ENCODE measurements at regions not wholly inside any gene's neighbourhood (a gene's known extent, or its start where the extent isn't known, plus 50 kb on each side); places are given as distances from the start of the nearest gene placed in this dataset.

GRCh38 chr14:54050759-54051158, 94.1 kb upstream of the BMP4 start:
- Histone ChIP-seq H3K4me1 (ENCODE audit: control insufficient read depth, insufficient read depth, low read length) (no peaks in the 10 kb centered on the region), H3K36me3 (ENCODE audit: control insufficient read depth, insufficient read depth, low read length) (no peaks in the 10 kb centered on the region), H3K27ac (ENCODE audit: low read depth, low read length) (no peak overlapping the region), H3K4me3 (ENCODE audit: low read length) (no peak overlapping the region), H3K27me3 (ENCODE audit: control insufficient read depth, insufficient read depth, low read length) (no peaks in the 10 kb centered on the region), H3K9ac (ENCODE audit: low read length) (no peak overlapping the region)

GRCh38 chr14:54052696-54053385, 96.2 kb upstream of the BMP4 start:
- Histone ChIP-seq H3K27ac (ENCODE audit: low read depth, low read length) (no peak overlapping the region), H3K36me3 (ENCODE audit: control insufficient read depth, insufficient read depth, low read length) (no peaks in the 10 kb centered on the region), H3K4me1 (ENCODE audit: control insufficient read depth, insufficient read depth, low read length) (no peaks in the 10 kb centered on the region), H3K27me3 (ENCODE audit: control insufficient read depth, insufficient read depth, low read length) (no peaks in the 10 kb centered on the region), H3K9ac (ENCODE audit: low read length) (no peak overlapping the region), H3K4me3 (ENCODE audit: low read length) (no peak overlapping the region)

- H3K27ac ChIP-seq (ENCODE audit: low read depth, low read length): no peak overlapping the region
- H3K9ac ChIP-seq (ENCODE audit: low read length): no peak overlapping the region
- no peak overlapping the region for H3K4me3 ChIP-seq (ENCODE audit: low read length)
- H3K4me1 ChIP-seq (ENCODE audit: control insufficient read depth, insufficient read depth, low read length): no peaks in the 10 kb centered on the region
- H3K36me3 ChIP-seq (ENCODE audit: control insufficient read depth, insufficient read depth, low read length): no peaks in the 10 kb centered on the region
- H3K27me3 ChIP-seq (ENCODE audit: control insufficient read depth, insufficient read depth, low read length): no peaks in the 10 kb centered on the region
These were observed 96.7 kb upstream of the BMP4 start for GRCh38 chr14:54053386-54053745.

GRCh38 chr14:54058505-54058904, 101.9 kb upstream of the BMP4 start:
- Histone ChIP-seq H3K36me3 (ENCODE audit: control insufficient read depth, insufficient read depth, low read length) (no peaks in the 10 kb centered on the region), H3K27me3 (ENCODE audit: control insufficient read depth, insufficient read depth, low read length) (no peaks in the 10 kb centered on the region), H3K4me1 (ENCODE audit: control insufficient read depth, insufficient read depth, low read length) (no peaks in the 10 kb centered on the region), H3K9ac (ENCODE audit: low read length) (no peak overlapping the region), H3K4me3 (ENCODE audit: low read length) (no peak overlapping the region), H3K27ac (ENCODE audit: low read depth, low read length) (no peak overlapping the region)

GRCh38 chr14:54083549-54084239, 127.1 kb upstream of the BMP4 start:
- no peak overlapping the region for H3K27ac ChIP-seq (ENCODE audit: low read depth, low read length)
- H3K4me3 ChIP-seq (ENCODE audit: low read length): no peak overlapping the region
- no peaks in the 10 kb centered on the region for H3K27me3 ChIP-seq (ENCODE audit: control insufficient read depth, insufficient read depth, low read length)
- no peak overlapping the region for H3K9ac ChIP-seq (ENCODE audit: low read length)
- H3K4me1 ChIP-seq (ENCODE audit: control insufficient read depth, insufficient read depth, low read length): no peaks in the 10 kb centered on the region
- H3K36me3 ChIP-seq (ENCODE audit: control insufficient read depth, insufficient read depth, low read length): no peaks in the 10 kb centered on the region

GRCh38 chr14:54085232-54085761, 128.7 kb upstream of the BMP4 start:
- Histone ChIP-seq H3K27me3 (ENCODE audit: control insufficient read depth, insufficient read depth, low read length) (no peaks in the 10 kb centered on the region), H3K4me1 (ENCODE audit: control insufficient read depth, insufficient read depth, low read length) (no peaks in the 10 kb centered on the region), H3K36me3 (ENCODE audit: control insufficient read depth, insufficient read depth, low read length) (no peaks in the 10 kb centered on the region), H3K4me3 (ENCODE audit: low read length) (no peak overlapping the region), H3K27ac (ENCODE audit: low read depth, low read length) (peak overlapping the region; percentile 21), H3K9ac (ENCODE audit: low read length) (no peak overlapping the region)

GRCh38 chr14:54085841-54086240, 129.2 kb upstream of the BMP4 start:
- no peak overlapping the region for H3K4me3 ChIP-seq (ENCODE audit: low read length)
- no peak overlapping the region for H3K9ac ChIP-seq (ENCODE audit: low read length)
- H3K4me1 ChIP-seq (ENCODE audit: control insufficient read depth, insufficient read depth, low read length): no peaks in the 10 kb centered on the region
- peak overlapping the region; percentile 21 for H3K27ac ChIP-seq (ENCODE audit: low read depth, low read length)
- H3K36me3 ChIP-seq (ENCODE audit: control insufficient read depth, insufficient read depth, low read length): no peaks in the 10 kb centered on the region
- H3K27me3 ChIP-seq (ENCODE audit: control insufficient read depth, insufficient read depth, low read length): no peaks in the 10 kb centered on the region

- no peak overlapping the region for H3K27ac ChIP-seq (ENCODE audit: low read depth, low read length)
- no peak overlapping the region for H3K4me3 ChIP-seq (ENCODE audit: low read length)
- no peak overlapping the region for H3K9ac ChIP-seq (ENCODE audit: low read length)
These were observed 130.1 kb upstream of the BMP4 start for GRCh38 chr14:54086767-54087166.

GRCh38 chr14:54087376-54087775, 130.8 kb upstream of the BMP4 start:
- Histone ChIP-seq H3K4me1 (ENCODE audit: control insufficient read depth, insufficient read depth, low read length) (no peaks in the 10 kb centered on the region), H3K36me3 (ENCODE audit: control insufficient read depth, insufficient read depth, low read length) (no peaks in the 10 kb centered on the region), H3K27me3 (ENCODE audit: control insufficient read depth, insufficient read depth, low read length) (no peaks in the 10 kb centered on the region), H3K9ac (ENCODE audit: low read length) (no peak overlapping the region), H3K27ac (ENCODE audit: low read depth, low read length) (no peak overlapping the region), H3K4me3 (ENCODE audit: low read length) (no peak overlapping the region)

More at GRCh38 chr14:54086767-54087166, 130.1 kb upstream of the BMP4 start:
- no peaks in the 10 kb centered on the region for H3K27me3 ChIP-seq (ENCODE audit: control insufficient read depth, insufficient read depth, low read length)
- no peaks in the 10 kb centered on the region for H3K36me3 ChIP-seq (ENCODE audit: control insufficient read depth, insufficient read depth, low read length)
- H3K4me1 ChIP-seq (ENCODE audit: control insufficient read depth, insufficient read depth, low read length): no peaks in the 10 kb centered on the region

GRCh38 chr14:54088271-54088670, 131.6 kb upstream of the BMP4 start:
- Histone ChIP-seq H3K4me3 (ENCODE audit: low read length) (no peak overlapping the region), H3K9ac (ENCODE audit: low read length) (no peak overlapping the region), H3K27me3 (ENCODE audit: control insufficient read depth, insufficient read depth, low read length) (no peaks in the 10 kb centered on the region), H3K36me3 (ENCODE audit: control insufficient read depth, insufficient read depth, low read length) (no peaks in the 10 kb centered on the region), H3K27ac (ENCODE audit: low read depth, low read length) (no peak overlapping the region), H3K4me1 (ENCODE audit: control insufficient read depth, insufficient read depth, low read length) (no peaks in the 10 kb centered on the region)

GRCh38 chr14:54090274-54090673, 133.6 kb upstream of the BMP4 start:
- H3K4me3 ChIP-seq (ENCODE audit: low read length): no peak overlapping the region
- H3K27ac ChIP-seq (ENCODE audit: low read depth, low read length): no peak overlapping the region
- H3K4me1 ChIP-seq (ENCODE audit: control insufficient read depth, insufficient read depth, low read length): no peaks in the 10 kb centered on the region
- no peaks in the 10 kb centered on the region for H3K27me3 ChIP-seq (ENCODE audit: control insufficient read depth, insufficient read depth, low read length)
- no peak overlapping the region for H3K9ac ChIP-seq (ENCODE audit: low read length)
- H3K36me3 ChIP-seq (ENCODE audit: control insufficient read depth, insufficient read depth, low read length): no peaks in the 10 kb centered on the region

- Histone ChIP-seq H3K9ac (ENCODE audit: low read length) (no peak overlapping the region), H3K4me3 (ENCODE audit: low read length) (no peak overlapping the region), H3K36me3 (ENCODE audit: control insufficient read depth, insufficient read depth, low read length) (no peaks in the 10 kb centered on the region), H3K27ac (ENCODE audit: low read depth, low read length) (no peak overlapping the region), H3K27me3 (ENCODE audit: control insufficient read depth, insufficient read depth, low read length) (no peaks in the 10 kb centered on the region), H3K4me1 (ENCODE audit: control insufficient read depth, insufficient read depth, low read length) (no peaks in the 10 kb centered on the region)
These were observed 138.1 kb upstream of the BMP4 start for GRCh38 chr14:54094765-54095164.

GRCh38 chr14:54098536-54098935, 141.9 kb upstream of the BMP4 start:
- Histone ChIP-seq H3K4me1 (ENCODE audit: control insufficient read depth, insufficient read depth, low read length) (no peaks in the 10 kb centered on the region), H3K9ac (ENCODE audit: low read length) (no peak overlapping the region), H3K36me3 (ENCODE audit: control insufficient read depth, insufficient read depth, low read length) (no peaks in the 10 kb centered on the region), H3K27ac (ENCODE audit: low read depth, low read length) (no peak overlapping the region), H3K27me3 (ENCODE audit: control insufficient read depth, insufficient read depth, low read length) (no peaks in the 10 kb centered on the region), H3K4me3 (ENCODE audit: low read length) (no peak overlapping the region)

All from rectal smooth muscle tissue (tissue), 1 donor.